IMR-90 (cell line): ENCODE measurements at regions not wholly inside any gene's neighbourhood (a gene's known extent, or its start where the extent isn't known, plus 50 kb on each side); places are given as distances from the start of the nearest gene placed in this dataset.

Source experiments
- ATAC-seq: fragments of 200-7000 bp; cut with Tn5 transposase; 2 replicates; pipeline ENCODE4 v1.9.1; 2020; ENCODE audit warnings: low read depth, mild to moderate bottlenecking, moderate library complexity
- BruUV-seq: library from RNA; stranded (reverse); fragments of 400-500 nt; replicated peaks from 2 replicates; lab custom pipeline; 2021; lab: Mats Ljungman, UMichigan
- CTCF ChIA-PET: fragments of 300-600 bp; formaldehyde crosslinking; extraction: SDS; loops from one replicate; lab custom pipeline; 2021; ENCODE audit warnings: antibody characterized with exemption; lab: Yijun Ruan, JAX
- POLR2A ChIA-PET: fragments of 300-600 bp; sonication (Branson Sonifier 250); formaldehyde crosslinking; loops from one replicate; lab custom pipeline; 2022; ENCODE audit warnings: antibody characterized with exemption; ENCODE audit not compliant: unreplicated experiment; lab: Charles Lee
- DNase-seq: peaks from one replicate; pipeline ENCODE4 v3.0.0; 2013
- H2AFZ ChIP-seq: replicated peaks from 2 replicates; pipeline ENCODE3; 2013; ENCODE audit warnings: low read length, mild to moderate bottlenecking; ENCODE audit not compliant: poor library complexity
- H2AK5ac ChIP-seq: 2 replicates; pipeline ENCODE4 v1.6.1; 2013; ENCODE audit warnings: low read depth, low read length, inconsistent platforms
- H2AK9ac ChIP-seq: replicated peaks from 2 replicates; pipeline ENCODE3; 2013; ENCODE audit warnings: mild to moderate bottlenecking, low read depth, low read length, moderate library complexity; ENCODE audit not compliant: poor library complexity
- H2BK120ac ChIP-seq: 2 replicates; pipeline ENCODE4 v1.6.1; 2013; ENCODE audit warnings: low read depth, low read length, inconsistent platforms
- H2BK15ac ChIP-seq: 3 replicates; pipeline ENCODE4 v1.6.1; 2013; ENCODE audit warnings: low read depth, low read length, inconsistent platforms
- H2BK20ac ChIP-seq: 2 replicates; pipeline ENCODE4 v1.6.1; 2013; ENCODE audit warnings: low read depth, mild to moderate bottlenecking, inconsistent platforms, low read length, moderate library complexity
- H2BK5ac ChIP-seq: 2 replicates; pipeline ENCODE4 v1.6.1; 2013; ENCODE audit warnings: mild to moderate bottlenecking, low read depth, low read length, inconsistent platforms; ENCODE audit not compliant: poor library complexity, severe bottlenecking
- H3K14ac ChIP-seq: replicated peaks from 2 replicates; pipeline ENCODE4 v1.6.1; 2013; ENCODE audit warnings: low read depth, low read length, inconsistent platforms
- H3K18ac ChIP-seq: 2 replicates; pipeline ENCODE4 v1.6.1; 2013; ENCODE audit warnings: low read depth, low read length, control low read depth
- H3K23ac ChIP-seq: 2 replicates; pipeline ENCODE4 v1.6.1; 2013; ENCODE audit warnings: low read depth, low read length, inconsistent platforms
- H3K27ac ChIP-seq: 2 replicates; pipeline ENCODE4 v1.5.1; 2013; ENCODE audit warnings: mild to moderate bottlenecking, control low read depth, low read length; ENCODE audit not compliant: insufficient read depth
- H3K27me3 ChIP-seq: 2 replicates; pipeline ENCODE4 v1.6.1; 2013; ENCODE audit warnings: low read length; ENCODE audit not compliant: control insufficient read depth, insufficient read depth
- H3K36me3 ChIP-seq: 2 replicates; pipeline ENCODE4 v1.6.1; 2013; ENCODE audit warnings: low read length, mixed read lengths; ENCODE audit not compliant: control insufficient read depth, insufficient read depth
- H3K4ac ChIP-seq: 2 replicates; pipeline ENCODE4 v1.6.1; 2013; ENCODE audit warnings: low read depth, low read length, inconsistent platforms
- H3K4me1 ChIP-seq: 2 replicates; pipeline ENCODE4 v1.6.1; 2013; ENCODE audit warnings: low read length, mixed read lengths; ENCODE audit not compliant: control insufficient read depth, insufficient read depth
- H3K4me2 ChIP-seq: 2 replicates; pipeline ENCODE4 v1.6.1; 2013; ENCODE audit warnings: low read depth, mild to moderate bottlenecking, control low read depth, low read length, moderate library complexity
- H3K4me3 ChIP-seq: 2 replicates; pipeline ENCODE4 v1.5.1; 2013; ENCODE audit warnings: low read depth, mild to moderate bottlenecking, control low read depth, low read length, moderate library complexity; ENCODE audit not compliant: insufficient read depth
- H3K56ac ChIP-seq: 2 replicates; pipeline ENCODE4 v1.6.1; 2013; ENCODE audit warnings: low read length, inconsistent platforms; ENCODE audit not compliant: insufficient read depth; ENCODE audit errors: extremely low read depth
- H3K79me1 ChIP-seq, 2 experiments: 2 replicates each; pipeline ENCODE4 v1.6.1; 2013; ENCODE audit warnings: low read length in 2 of 2, inconsistent platforms in 1 of 2, low read depth in 1 of 2
- H3K9ac ChIP-seq: 2 replicates; pipeline ENCODE4 v1.6.1; 2013; ENCODE audit warnings: low read depth, low read length, control low read depth
- H3K9me1 ChIP-seq: 2 replicates; pipeline ENCODE4 v1.6.1; 2013; ENCODE audit warnings: low read length, inconsistent platforms; ENCODE audit not compliant: insufficient read depth
- H3K9me3 ChIP-seq: 2 replicates; pipeline ENCODE4 v1.6.1; 2013; ENCODE audit warnings: low read length; ENCODE audit not compliant: control insufficient read depth, insufficient read depth
- H4K20me1 ChIP-seq: 2 replicates; pipeline ENCODE4 v1.6.1; 2013; ENCODE audit warnings: low read length, inconsistent platforms; ENCODE audit not compliant: insufficient read depth
- H4K5ac ChIP-seq: 2 replicates; pipeline ENCODE4 v1.6.1; 2013; ENCODE audit warnings: mild to moderate bottlenecking, low read depth, low read length, control low read depth
- H4K8ac ChIP-seq, 2 experiments: 2 replicates each; pipeline ENCODE4 v1.6.1; 2013; ENCODE audit warnings: low read depth in 2 of 2, low read length in 2 of 2, control low read depth in 1 of 2, inconsistent platforms in 1 of 2
- H4K91ac ChIP-seq: 2 replicates; pipeline ENCODE4 v1.6.1; 2013; ENCODE audit warnings: low read depth, low read length, inconsistent platforms; ENCODE audit not compliant: insufficient read depth
- BHLHE40 ChIP-seq: fragments of 150-350 bp; IDR thresholded peaks from 2 replicates; pipeline ENCODE4 v1.6.1; 2016; ENCODE audit warnings: mild to moderate bottlenecking, low read depth, low read length
- CEBPB ChIP-seq: IDR thresholded peaks from 2 replicates; pipeline ENCODE4 v1.6.1; 2012; ENCODE audit warnings: low read depth, low read length, improper control_type of control experiment
- CHD1 ChIP-seq: IDR thresholded peaks from 2 replicates; pipeline ENCODE4 v1.6.1; 2012; ENCODE audit warnings: low read depth, low read length, improper control_type of control experiment
- CTCF ChIP-seq: conservative IDR thresholded peaks from 2 replicates; pipeline ENCODE4 v1.5.1; 2012; ENCODE audit warnings: mild to moderate bottlenecking, low read depth, low read length, improper control_type of control experiment
- ELK1 ChIP-seq: fragments of 150-350 bp; IDR thresholded peaks from 2 replicates; pipeline ENCODE4 v1.6.1; 2016; ENCODE audit warnings: low read depth, mild to moderate bottlenecking, low read length, moderate library complexity, borderline replicate concordance
- FOS ChIP-seq: fragments of 150-350 bp; IDR thresholded peaks from 2 replicates; pipeline ENCODE4 v1.6.1; 2016; ENCODE audit warnings: low read depth, low read length
- MAFK ChIP-seq: IDR thresholded peaks from 2 replicates; pipeline ENCODE4 v1.6.1; 2012; ENCODE audit warnings: low read depth, low read length, improper control_type of control experiment
- MAZ ChIP-seq: IDR thresholded peaks from 2 replicates; pipeline ENCODE4 v1.6.1; 2012; ENCODE audit warnings: low read depth, mild to moderate bottlenecking, low read length, improper control_type of control experiment, moderate library complexity, borderline replicate concordance
- MXI1 ChIP-seq: IDR thresholded peaks from 2 replicates; pipeline ENCODE4 v1.6.1; 2012; ENCODE audit warnings: low read depth, mild to moderate bottlenecking, low read length, moderate library complexity, borderline replicate concordance
- NFE2L2 ChIP-seq: fragments of 150-350 bp; IDR thresholded peaks from 2 replicates; pipeline ENCODE4 v1.6.1; 2016; ENCODE audit warnings: low read depth, mild to moderate bottlenecking, low read length
- POLR2A ChIP-seq: IDR thresholded peaks from 2 replicates; pipeline ENCODE4 v1.6.1; 2012; ENCODE audit warnings: mild to moderate bottlenecking, low read depth, low read length
- RAD21 ChIP-seq: IDR thresholded peaks from 2 replicates; pipeline ENCODE4 v1.6.1; 2012; ENCODE audit warnings: low read length, improper control_type of control experiment
- RCOR1 ChIP-seq: IDR thresholded peaks from 2 replicates; pipeline ENCODE4 v1.6.1; 2012; ENCODE audit warnings: mild to moderate bottlenecking, low read length, improper control_type of control experiment; ENCODE audit not compliant: insufficient replicate concordance
- RFX5 ChIP-seq: IDR thresholded peaks from 2 replicates; pipeline ENCODE4 v1.8.0; 2012; ENCODE audit warnings: low read depth, mild to moderate bottlenecking, low read length, moderate library complexity
- SMC3 ChIP-seq: fragments of 150-350 bp; IDR thresholded peaks from 2 replicates; pipeline ENCODE4 v1.6.1; 2016; ENCODE audit warnings: low read depth, mild to moderate bottlenecking, antibody characterized with exemption, low read length, moderate library complexity
- USF2 ChIP-seq: fragments of 150-350 bp; IDR thresholded peaks from 2 replicates; pipeline ENCODE4 v1.6.1; 2017; ENCODE audit warnings: mild to moderate bottlenecking, antibody characterized with exemption, low read length, low read depth
- WGBS, 2 experiments: methylation state at CpG; one replicate each; pipeline versions ENCODE4 v1.1.5 to v1.1.7; 2013; ENCODE audit warnings: missing lambda C conversion rate in 2 of 2; ENCODE audit not compliant: insufficient read length in 1 of 2; ENCODE audit errors: extremely low coverage in 2 of 2; 5-methylcytosine and 5-hydroxymethylcytosine counted together
- dilution Hi-C: fragments of 300-500 bp; cut with HindIII; formaldehyde crosslinking; loops from one replicate; pipeline ENCODE4 v1.14.3; 2018; ENCODE audit warnings: low sequenced_read_pairs; ENCODE audit not compliant: unreplicated experiment
- in situ Hi-C: fragments of 300-500 bp; cut with MboI; formaldehyde crosslinking; loops from 3 replicates; pipeline ENCODE4 v1.14.3; 2019; ENCODE audit warnings: low sequenced_read_pairs, inconsistent platforms, mixed read lengths
- intact Hi-C: fragments of 100-400 bp; cut with micrococcal nuclease; formaldehyde crosslinking; loops from 2 replicates; pipeline ENCODE4 v1.10.0; 2022

- H3K27ac ChIP-seq, result no peak overlapping the region
- H3K4me1 ChIP-seq, result peaks cover 6% of the 10 kb centered on the region; the same call in 1 of the 2 replicates
- BruUV-seq, result no TSS peak
- H2AK5ac ChIP-seq, result no peak overlapping the region
- no peak overlapping the region for H4K8ac ChIP-seq
- H3K4ac ChIP-seq, result no peak overlapping the region
- dilution Hi-C loops (no loop called here), intact Hi-C loops (no loop called here), in situ Hi-C loops (no loop called here)
- no peaks in the 10 kb centered on the region for H4K20me1 ChIP-seq
- DNase-seq (no peak), ATAC-seq (no peak)
- H3K36me3 ChIP-seq, result no peaks in the 10 kb centered on the region
- no peak overlapping the region for H3K23ac ChIP-seq
- no peaks in the 10 kb centered on the region for H3K27me3 ChIP-seq
- no peak overlapping the region for H3K4me3 ChIP-seq
- H3K14ac ChIP-seq, result no peak overlapping the region
- H3K18ac ChIP-seq, result no peak overlapping the region
- H2BK15ac ChIP-seq, result no peak overlapping the region
- H3K9me1 ChIP-seq, result no peaks in the 10 kb centered on the region
- TF ChIP-seq CEBPB (no peak), CTCF (no peak), RCOR1 (no peak), RAD21 (no peak), POLR2A (no peak), MXI1 (no peak), SMC3 (no peak), RFX5 (no peak), MAFK (no peak), CHD1 (no peak), MAZ (no peak), BHLHE40 (no peak), FOS (no peak), ELK1 (no peak), NFE2L2 (no peak), USF2 (no peak)
- no peak overlapping the region for H2BK20ac ChIP-seq
- CTCF ChIA-PET, result no interaction called here
- no peak overlapping the region for H2AFZ ChIP-seq
- no peak overlapping the region for H3K9ac ChIP-seq
- peaks cover 3% of the 10 kb centered on the region; the same call in 1 of the 2 replicates for H3K9me3 ChIP-seq
- H4K91ac ChIP-seq, result no peak overlapping the region
- no peak overlapping the region for H2AK9ac ChIP-seq
- WGBS, 2 experiments, result no CpG with 5 or more reads among the region's 8 CpGs
- no peak overlapping the region for H2BK120ac ChIP-seq
- POLR2A ChIA-PET, result no interaction called here
- H3K79me1 ChIP-seq, result no peaks in the 10 kb centered on the region
- H3K4me2 ChIP-seq, result no peak overlapping the region
- no peak overlapping the region for H3K56ac ChIP-seq
- no peak overlapping the region for H2BK5ac ChIP-seq
- no peak overlapping the region for H4K5ac ChIP-seq
Observed at GRCh38 chr10:129307141-129307540, 159.9 kb upstream of the MGMT start.
